Umbilical cord (tissue), 1 donor: ENCODE measurements at regions not wholly inside any gene's neighbourhood (a gene's known extent, or its start where the extent isn't known, plus 50 kb on each side); places are given as distances from the start of the nearest gene placed in this dataset.
"Not testable (repeated sequence)": the region's sequence is repeated elsewhere in the genome, so short reads cannot be mapped to it uniquely, and the experiment has no call there.

Source experiments
- DNase-seq: peaks from one replicate; pipeline ENCODE4 v3.0.0-alpha.2; 2015; ENCODE audit warnings: low spot score

DNA sequence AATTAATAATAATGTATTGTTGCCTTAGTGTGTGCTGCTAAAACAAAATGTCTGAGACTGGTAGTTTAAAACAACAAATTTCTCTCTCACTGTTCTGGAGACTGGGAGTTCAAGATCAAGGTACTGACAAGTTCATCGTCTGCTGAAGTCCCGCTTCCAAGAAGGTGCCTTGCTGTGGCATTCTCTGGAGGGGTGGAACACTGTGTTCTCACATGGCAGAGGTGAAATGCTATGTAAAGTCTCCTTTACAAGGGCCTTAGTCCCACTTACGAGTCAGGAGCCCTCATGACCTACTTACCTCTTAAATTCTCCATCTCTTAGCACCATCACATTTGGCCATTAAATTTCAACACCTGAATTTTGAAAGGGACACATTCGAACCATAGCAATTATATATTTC, 299.2 kb upstream of the RBMS1 start:
- no peak for DNase-seq

DNA sequence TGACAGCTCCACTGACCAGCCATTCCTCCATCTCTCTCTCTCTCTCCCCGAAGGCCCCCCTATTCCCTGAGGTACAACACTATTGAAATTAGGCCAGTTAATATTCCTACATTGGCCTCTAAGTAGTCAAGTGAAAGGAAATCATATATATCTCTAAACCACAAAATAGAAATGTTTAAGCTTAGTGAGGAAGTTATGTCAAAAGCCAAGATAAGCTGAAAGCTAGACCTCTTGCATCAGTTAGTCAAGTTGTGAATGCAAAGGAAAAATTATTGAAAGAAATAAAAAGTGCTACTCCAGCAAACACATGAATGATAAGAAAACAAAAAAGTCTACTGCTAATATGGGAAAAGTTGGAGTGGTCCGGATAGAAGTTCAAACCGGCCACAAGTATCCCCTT, 301.3 kb upstream of the RBMS1 start:
- no peak for DNase-seq

DNA sequence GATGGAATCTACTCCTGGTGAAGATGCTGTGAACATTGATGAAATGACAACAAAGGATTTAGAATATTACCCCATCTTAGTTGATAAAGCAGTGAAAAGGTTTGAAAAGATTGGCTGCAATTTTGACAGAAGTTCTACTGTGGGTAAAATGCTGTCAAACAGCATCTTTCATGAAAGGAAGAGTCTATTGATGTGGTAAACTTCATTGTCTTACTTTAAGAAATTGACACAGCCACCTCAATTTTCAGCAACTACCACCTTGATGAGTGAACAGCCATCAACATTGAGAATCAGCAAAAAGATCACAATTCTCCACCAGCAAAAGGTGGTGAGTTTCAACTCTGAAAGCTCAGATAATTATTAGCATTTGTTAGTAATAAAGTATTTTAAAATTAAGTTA, 310.3 kb upstream of the RBMS1 start:
- no peak for DNase-seq

DNA sequence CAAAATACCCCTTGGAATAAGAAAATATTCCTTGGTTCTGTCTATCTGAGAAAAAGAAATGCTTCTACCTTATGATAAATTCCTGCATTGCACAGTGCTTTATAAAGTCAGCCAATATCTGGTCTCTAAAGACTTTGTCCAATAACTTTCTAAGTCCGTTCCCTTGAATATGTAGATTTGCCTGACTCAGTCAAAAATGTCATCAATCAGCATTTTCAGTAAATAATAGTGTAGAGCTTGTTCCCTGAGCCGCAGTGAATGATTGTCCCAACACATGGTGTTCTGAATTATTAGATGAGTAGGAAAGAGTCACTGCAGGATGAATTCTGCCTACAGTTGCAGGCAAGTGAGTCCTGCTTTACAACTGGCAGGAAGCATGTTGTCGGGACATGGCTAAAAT, 316.8 kb upstream of the RBMS1 start:
- no peak for DNase-seq

DNA sequence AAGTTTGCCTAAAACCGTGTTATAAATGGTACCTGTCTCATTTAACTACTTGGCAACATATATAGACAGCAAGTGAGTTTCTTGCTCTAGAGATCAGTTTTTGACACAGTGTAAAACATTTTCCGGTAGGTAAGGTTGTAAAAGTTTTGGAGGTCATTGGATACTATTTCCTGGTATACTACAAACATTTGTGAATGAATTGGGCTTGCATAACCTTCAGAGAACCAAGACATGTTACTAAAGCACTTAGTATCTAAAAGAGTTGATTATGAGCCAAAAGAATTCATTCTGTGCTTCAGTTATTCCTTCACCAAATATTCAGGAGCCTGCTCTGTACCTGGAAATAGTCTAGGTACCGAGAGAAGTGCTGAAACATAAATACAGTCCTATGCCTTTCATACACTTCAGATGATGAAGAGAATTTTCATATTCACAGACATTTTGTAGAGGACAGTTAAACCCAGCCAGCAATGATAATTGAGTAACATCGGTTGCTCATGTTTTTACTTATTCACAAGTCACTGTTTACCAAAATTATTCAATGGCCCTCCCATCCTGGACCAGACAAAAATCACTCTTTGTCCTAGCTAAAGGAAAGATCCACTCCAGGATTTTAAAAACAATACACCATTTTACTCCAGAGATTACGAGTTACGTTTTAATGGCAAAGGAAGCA, 319.4 kb upstream of the RBMS1 start:
- no peak for DNase-seq

DNA sequence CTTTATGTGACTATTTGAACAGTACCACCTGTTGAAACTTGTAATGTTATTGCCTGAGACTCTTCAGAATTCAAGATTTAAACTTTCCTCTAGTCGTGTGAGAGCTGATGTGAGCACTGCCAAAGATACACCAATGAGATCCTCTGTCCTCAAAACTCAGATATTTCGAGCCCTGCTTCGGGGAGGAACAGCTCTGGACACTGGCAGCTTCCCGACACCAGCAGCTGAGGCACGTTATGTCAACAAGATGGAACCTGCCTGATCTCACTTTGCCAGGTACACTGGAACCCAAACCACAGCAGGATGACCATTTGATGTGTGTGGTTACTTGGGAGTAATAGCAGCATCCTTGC, 319.9 kb upstream of the RBMS1 start:
- no peak for DNase-seq

DNA sequence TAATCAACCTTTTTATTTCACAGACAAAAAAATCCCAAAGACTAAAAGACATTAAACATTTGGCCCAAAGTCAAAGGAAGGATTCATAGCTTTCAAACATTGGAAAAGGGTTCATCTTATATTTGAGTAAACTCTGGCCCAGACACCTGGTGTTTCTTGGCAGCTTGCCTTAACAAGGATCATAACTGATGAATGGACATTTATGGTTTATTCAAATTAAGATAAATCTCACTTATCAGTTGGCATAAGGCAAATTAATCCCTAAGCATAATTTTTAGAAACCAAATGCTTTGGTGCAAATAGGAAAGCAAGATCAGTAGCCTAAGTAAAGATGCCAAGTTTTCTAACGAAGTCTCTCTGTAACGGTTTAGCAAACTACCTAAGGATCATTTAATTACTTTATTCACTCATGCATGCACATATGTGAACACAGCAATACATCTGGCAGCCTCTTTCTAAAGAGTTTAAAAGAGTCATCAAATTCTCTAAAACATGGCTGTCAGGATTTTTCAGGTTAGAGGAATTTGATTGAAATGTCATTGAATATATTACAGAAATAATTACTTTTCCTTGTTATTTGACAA, 323.4 kb upstream of the RBMS1 start:
- no peak for DNase-seq

DNA sequence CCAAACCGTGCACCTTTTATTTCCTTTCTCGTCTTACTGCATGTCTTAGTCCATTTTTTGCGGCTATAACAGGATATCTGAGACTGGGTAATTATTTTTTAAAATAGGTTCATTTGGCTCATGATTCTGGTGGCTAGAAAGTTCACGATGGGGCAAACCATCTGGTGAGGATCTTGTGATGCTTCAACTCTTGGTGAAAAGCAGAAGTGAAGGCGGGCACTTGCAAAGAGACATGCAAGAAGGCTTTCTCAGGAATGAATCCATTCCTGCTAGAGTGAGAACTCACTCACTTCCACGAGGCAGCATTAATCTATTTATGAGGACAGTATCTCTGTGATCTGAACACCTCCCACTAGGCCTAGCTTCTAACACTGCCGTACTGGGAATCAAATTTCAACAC, 327.1 kb upstream of the RBMS1 start:
- DNase-seq: no peak

DNA sequence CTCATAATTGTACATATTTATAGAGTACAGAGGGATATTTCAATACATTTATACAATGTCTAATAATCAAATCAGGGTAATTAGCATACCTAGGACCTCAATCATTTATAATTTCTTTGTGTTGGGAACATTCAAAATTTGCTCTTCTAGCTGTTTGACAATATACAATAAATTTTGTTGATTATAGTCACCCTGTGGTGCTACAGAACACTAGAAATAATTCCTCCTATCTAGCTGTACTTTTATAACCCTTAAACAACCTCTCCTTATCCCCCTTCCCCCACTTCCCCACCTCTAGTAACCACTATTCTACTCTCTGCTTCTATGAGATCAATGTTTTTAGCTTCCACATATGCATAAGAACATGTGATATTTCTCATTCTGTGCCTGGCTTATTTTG, 328.4 kb upstream of the RBMS1 start:
- no peak for DNase-seq

DNA sequence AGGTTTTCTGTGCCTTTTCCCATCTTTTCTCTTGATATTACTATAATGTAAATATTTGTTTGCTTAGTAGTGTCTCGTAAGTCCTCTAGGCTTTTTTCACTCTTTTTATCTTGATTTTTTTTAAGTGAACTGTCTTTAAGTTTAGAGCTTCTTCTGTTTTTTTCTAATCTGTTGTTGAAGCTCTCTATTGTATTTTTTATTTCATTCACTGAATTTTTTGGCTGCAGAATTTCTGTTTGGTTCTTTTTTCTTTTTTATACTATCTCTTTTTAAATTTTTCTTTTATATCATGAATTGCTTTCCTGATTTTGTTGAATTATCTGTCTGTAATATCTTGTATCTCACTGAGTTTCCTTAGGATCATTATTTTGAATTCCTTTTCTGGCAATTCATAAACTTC, 331.8 kb upstream of the RBMS1 start:
- no peak for DNase-seq

DNA sequence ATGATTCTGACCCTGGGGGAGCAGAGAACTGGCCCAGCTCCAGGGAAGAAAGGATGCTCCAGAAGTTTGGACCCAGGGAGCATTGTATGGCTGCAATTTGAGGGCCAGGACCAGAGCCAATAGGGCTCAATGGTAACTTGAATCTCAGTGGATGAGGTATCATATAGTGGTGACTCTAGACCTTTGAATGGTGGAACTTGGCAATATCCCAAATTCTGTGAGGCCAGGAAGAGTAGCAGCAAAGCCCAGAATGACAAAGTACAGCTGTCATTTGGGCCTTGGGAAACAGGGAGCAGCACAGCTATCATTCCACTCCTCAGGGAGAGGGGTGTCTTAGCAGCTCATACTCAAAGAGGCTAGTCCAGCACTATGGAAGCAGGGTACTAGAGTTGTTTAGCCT, 332.9 kb upstream of the RBMS1 start:
- DNase-seq: no peak

DNA sequence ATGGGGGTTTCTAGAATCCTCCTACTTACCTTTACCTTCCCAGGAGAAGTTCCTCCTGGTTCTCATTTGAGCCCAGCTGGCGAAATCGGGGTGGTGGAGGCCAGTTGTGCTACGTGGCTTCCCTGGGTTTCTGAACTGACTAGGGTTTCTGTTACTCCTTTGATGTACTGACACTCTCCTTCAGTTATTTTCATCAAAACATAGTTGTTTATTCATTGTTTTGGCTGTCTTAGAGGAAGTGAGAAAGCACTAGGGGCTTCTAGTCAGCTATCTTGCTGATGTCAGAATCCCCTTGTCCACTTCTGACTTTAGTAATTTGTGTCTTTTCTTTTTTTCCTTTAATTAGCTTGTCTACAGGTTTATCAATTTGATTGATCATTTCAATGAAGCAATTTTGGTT, 332.2 kb upstream of the TANK start:
- DNase-seq: no peak

DNA sequence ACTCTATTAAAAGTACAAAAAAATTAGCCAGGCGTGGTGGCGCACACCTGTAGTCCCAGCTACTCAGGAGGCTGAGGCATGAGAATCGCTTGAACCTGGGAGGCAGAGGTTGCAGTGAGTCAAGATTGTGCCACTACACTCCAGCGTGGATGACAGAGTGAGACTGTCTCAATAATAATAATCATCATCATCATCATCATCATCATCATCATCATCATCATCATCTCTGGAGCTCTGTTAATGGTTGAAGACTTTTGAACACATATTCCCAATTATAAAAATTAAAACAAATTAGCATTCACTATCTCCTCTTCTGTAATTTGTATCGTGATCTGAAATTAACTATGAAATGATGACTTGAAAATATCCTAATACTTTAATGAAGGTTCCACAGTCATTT, 327.8 kb upstream of the TANK start:
- not testable (repeated sequence) for DNase-seq

DNA sequence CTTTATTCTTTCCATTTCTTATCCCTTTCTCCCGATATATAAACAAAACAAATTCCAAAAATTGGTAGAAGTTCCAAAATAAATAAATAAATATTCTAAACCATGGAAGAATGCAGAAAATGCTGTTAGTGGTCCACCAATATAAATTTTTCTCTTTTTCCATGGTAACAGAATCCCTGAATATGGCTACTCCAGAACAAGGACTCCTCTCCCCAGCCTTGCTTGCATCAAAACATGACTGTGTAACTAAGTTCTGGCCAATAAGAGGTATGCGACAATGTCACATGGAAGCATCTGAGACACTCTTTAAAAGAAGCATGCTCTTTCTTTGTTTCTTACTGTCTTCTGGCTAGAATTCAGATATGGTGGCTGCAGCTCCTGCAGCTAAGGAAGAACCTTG, 325.1 kb upstream of the TANK start:
- DNase-seq: no peak

DNA sequence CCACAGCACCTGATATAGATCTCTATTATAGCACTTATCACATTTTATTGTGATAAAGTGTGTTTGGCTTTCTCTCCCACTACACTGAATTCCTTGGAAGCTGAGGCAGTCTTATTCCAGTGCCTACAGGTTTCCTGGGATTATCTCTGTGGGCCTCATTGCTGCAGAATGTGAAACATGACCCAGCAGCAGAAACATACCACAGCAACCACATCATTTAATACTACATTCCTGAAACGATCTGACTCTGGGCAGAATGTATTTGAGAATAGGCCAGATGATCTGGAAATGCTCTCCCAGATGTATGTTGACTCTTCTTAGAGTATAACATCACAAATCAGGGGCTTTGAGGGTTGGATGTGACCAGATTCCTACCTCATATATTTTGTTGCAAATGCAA, 323.5 kb upstream of the TANK start:
- peak; percentile 96 for DNase-seq

DNA sequence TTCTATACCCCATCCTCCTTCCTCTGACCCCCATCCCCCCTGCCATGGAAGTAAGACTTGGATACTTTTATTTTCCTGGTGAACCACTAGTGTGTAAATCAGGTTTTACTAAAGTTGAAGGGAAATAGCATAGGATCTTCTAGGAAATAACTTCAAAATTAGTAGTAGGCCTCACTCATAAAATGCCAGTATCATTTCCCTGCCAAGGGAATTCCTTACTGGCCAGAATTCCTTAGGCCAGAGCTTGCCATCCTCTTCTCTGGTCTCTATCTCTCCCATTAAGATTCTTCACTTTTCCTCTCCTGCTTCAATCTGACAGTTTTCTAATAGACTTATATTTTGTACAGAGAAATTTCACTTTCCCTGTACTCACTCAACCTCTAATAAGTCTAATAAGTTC, 322.8 kb upstream of the TANK start:
- DNase-seq: no peak

DNA sequence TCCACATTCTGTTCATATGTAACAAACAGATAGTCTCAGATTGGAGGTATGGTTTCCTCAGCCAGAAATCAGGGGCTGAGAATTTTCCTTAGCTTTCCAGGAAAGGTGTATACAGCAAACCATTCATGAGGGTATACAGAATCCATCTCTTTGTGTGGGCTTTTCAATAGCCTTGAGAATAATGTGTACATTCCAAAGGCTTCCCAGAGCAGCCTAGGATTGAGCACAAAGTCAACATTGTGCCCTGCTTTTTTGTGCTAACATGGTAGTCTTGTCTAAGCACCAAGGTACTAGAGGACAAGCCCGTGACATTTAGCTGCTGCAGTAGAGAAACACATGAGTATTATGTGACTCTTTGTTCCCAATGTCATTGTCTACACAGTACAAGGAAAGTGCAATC, 322.1 kb upstream of the TANK start:
- DNase-seq: no peak

DNA sequence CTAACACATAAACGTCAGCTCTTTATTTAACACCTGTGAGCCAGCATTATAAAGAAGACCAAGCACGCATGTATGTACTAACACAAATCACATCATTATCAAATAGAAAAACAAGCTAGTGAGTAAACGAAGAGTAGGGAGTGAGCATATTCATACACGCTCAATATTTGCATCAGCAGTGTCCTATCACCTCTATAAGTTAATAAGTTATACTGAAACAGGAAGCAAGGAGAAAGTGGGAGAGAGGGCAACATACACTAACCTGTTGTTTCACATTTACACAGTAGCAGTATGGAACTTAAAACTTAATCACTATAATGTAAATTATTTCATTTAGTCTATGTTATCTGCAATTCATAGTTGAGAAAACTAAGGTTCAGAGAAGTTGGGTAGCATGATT, 321.5 kb upstream of the TANK start:
- DNase-seq: no peak

DNA sequence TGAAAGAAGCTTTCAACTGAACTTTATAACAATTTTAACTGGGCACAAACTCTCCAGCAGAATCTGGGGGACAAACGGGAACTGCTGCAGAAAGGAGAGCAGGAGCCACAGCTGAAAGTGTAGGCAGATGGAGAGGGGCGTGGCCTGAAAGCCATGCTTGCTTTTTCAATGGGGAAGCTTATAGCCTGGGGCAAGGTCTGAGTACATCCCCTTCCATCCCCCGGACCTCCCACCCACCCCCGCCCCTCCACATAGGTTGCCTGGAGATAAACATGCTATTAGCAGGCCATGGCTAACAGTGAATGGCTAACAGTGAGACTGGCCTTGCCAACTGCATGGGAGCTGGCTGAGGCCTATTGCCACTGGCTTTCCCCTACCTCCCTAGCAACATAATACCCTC, 317.9 kb upstream of the TANK start:
- DNase-seq: no peak

DNA sequence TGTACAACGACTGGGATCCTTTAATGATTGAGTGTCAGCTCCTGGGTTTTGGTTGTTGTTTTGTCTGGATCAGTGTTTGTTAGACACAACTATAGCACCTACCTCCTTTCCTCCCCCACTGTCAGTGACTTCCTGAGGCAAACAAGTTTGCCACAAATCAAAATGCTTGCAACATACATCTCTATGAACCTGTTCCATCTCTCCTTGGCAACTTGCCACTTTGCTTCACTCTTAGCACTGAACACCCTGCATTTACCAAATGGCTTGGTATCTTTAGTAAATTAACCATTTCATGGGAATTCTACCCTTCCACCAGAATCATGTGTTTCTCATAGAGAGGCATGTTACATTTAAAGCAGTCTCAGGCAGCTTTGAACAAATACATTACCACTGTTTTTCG, 301.1 kb upstream of the TANK start:
- DNase-seq: no peak

DNA sequence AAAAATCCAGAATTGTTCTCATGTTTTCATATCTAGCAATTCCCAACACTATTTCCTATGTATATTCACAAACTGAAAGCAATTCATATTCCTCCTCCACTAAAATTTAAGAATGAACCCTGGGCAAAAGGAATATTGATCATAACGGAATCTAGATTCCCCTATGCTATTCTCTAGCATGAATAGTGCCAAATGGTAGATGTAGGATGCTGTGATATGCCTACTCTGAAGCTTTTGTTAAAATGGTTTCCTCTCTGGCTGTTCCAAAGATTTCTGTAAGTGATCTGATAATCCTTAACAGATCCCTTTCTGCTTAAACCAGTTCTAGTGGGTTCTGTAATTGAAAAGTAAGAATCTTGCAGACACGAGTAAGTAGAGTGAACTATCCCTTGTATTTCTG, 298.0 kb upstream of the TANK start:
- DNase-seq: peak; percentile 60

DNA sequence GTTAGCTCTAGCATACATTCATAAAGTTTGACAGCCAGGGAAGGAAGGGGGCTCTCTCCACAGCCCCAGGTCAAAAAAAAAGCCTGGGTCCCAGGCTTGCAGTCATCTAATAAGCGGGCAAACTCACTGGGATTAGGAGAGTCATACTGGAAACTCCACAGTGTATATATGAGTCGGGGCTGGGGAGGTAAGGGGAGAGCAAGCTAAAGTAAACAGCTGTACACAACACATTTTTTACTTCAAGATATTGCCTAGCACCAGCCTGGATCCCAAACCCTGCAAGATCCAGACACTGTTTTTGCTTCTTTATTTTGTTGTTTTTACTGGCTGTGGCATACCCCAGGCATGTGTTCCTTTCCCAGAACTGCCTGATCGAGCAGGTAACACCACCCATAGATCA, 291.3 kb upstream of the TANK start:
- no peak for DNase-seq

DNA sequence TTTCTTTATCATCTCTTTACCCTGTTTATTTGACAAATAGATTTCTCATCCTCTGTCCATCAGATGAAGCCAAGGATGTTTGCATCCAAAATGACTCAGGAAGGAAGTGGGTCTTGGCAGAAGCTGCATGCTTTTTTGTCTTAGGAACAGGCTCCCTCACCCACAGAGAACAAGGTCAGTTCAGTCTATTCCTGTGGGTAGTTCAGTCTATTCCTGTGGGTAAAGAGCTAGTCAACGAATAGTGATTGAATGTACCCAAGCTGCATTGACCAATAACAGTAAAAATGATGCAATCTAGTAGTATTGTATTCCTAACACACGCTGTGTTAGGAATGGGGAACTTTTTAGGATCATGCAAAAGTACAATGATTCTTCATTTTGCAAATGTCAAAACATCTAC, 290.8 kb upstream of the TANK start:
- DNase-seq: no peak

DNA sequence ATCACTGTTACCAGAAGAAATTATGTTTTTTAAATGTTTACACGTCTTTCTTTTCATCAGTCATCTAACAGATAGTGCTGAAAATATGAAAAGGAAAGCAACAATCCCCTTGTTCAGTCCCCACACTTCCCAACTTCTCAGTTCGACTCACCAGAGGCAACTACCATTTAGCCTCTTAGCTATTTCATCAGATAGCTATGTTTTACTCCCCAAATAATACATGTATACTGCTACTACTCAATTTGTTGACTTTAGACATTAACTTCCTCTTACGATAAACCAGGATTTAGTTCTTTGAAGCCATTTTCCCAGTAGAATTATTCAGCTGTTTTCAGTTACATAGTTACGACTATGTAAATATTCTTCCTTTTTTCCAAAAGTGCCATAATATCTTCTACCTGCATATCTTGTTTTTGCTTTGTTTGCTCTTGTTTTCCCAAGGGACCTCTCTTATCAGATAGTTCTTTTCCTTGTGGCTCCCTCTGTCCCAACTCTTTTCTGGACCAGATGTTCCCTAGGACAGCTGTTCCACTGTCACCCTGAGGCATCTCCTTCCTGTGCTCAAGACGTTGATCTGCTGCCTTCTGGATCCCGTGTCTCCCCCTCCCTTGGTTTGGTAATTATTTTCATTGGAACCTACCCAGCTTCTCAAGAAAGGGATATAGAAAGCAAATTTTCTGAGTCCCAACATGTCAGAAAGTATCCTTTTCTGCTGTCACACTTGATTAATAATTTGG, 289.3 kb upstream of the TANK start:
- no peak for DNase-seq
